ENCODE measurements at regions not wholly inside any gene's neighbourhood (a gene's known extent, or its start where the extent isn't known, plus 50 kb on each side); places are given as distances from the start of the nearest gene placed in this dataset.

GRCh38 chr1:229943988-229944743 is 122.9 kb upstream of the GALNT2 start:
- H3K4me3 ChIP-seq: no peak overlapping the region
- H3K4me1 ChIP-seq: no peaks in the 10 kb centered on the region
- no peak for DNase-seq (ENCODE audit: low spot score in 2 of 2)
- no peak for TF ChIP-seq CTCF (IDR thresholded peaks at IDR 0.05)
- TF ChIP-seq POLR2A (IDR thresholded peaks at IDR 0.05): no peak
- no peak overlapping the region for H3K27ac ChIP-seq
- H3K9me3 ChIP-seq: no peaks in the 10 kb centered on the region
- intact Hi-C loops (cut with DNase I; ENCODE audit: low total_unique reads): no loop called here
- peaks cover 0 to 4% of the 10 kb centered on the region in 2 donors for H3K27me3 ChIP-seq
- no peaks in the 10 kb centered on the region for H3K36me3 ChIP-seq

- DNase-seq (ENCODE audit: low spot score in 2 of 2): no peak
Observed at GRCh38 chr1:229945795-229946194, 121.2 kb upstream of the GALNT2 start.

GRCh38 chr1:229947968-229948367 is 119.1 kb upstream of the GALNT2 start:
- Histone ChIP-seq H3K4me1 (no peaks in the 10 kb centered on the region), H3K4me3 (no peak overlapping the region), H3K27ac (no peak overlapping the region), H3K27me3 (peaks cover 0 to 4% of the 10 kb centered on the region in 2 donors), H3K36me3 (no peaks in the 10 kb centered on the region), H3K9me3 (no peaks in the 10 kb centered on the region)
- DNase-seq (ENCODE audit: low spot score in 2 of 2): no peak
- intact Hi-C loops (cut with DNase I; ENCODE audit: low total_unique reads): loop anchor here (2.0 kb wide), 1 partner anchor 75 kb away; no protein-coding TSS in a partner anchor
- no peak for TF ChIP-seq CTCF (IDR thresholded peaks at IDR 0.05)
- no peak for TF ChIP-seq POLR2AphosphoS5 (IDR thresholded peaks at IDR 0.05)
- no peak for TF ChIP-seq POLR2A (IDR thresholded peaks at IDR 0.05)

More at GRCh38 chr1:229945795-229946194, 121.2 kb upstream of the GALNT2 start:
- Histone ChIP-seq H3K9me3 (no peaks in the 10 kb centered on the region), H3K4me1 (no peaks in the 10 kb centered on the region), H3K4me3 (no peak overlapping the region), H3K36me3 (no peaks in the 10 kb centered on the region), H3K27ac (no peak overlapping the region), H3K27me3 (peaks cover 0 to 4% of the 10 kb centered on the region in 2 donors)
- no peak for TF ChIP-seq CTCF (IDR thresholded peaks at IDR 0.05)
- TF ChIP-seq POLR2A (IDR thresholded peaks at IDR 0.05): no peak
- TF ChIP-seq POLR2AphosphoS5 (IDR thresholded peaks at IDR 0.05): no peak
- intact Hi-C loops (cut with DNase I; ENCODE audit: low total_unique reads): loop anchor here (2.0 kb wide), 1 partner anchor 77 kb away; no protein-coding TSS in a partner anchor

- no peaks in the 10 kb centered on the region for H3K9me3 ChIP-seq
- no peak overlapping the region for H3K4me3 ChIP-seq
- H3K36me3 ChIP-seq: no peaks in the 10 kb centered on the region
- intact Hi-C loops (cut with DNase I; ENCODE audit: low total_unique reads): no loop called here
- H3K27me3 ChIP-seq: peaks cover 0 to 4% of the 10 kb centered on the region in 2 donors
- H3K4me1 ChIP-seq: no peaks in the 10 kb centered on the region
- H3K27ac ChIP-seq: no peak overlapping the region
- no peak for DNase-seq (ENCODE audit: low spot score in 2 of 2)
- TF ChIP-seq POLR2A (IDR thresholded peaks at IDR 0.05) (no peak), POLR2AphosphoS5 (IDR thresholded peaks at IDR 0.05) (no peak), CTCF (IDR thresholded peaks at IDR 0.05) (no peak)
Observed at GRCh38 chr1:229948438-229948837, 118.6 kb upstream of the GALNT2 start.

- Histone ChIP-seq H3K4me1 (no peaks in the 10 kb centered on the region), H3K27ac (no peak overlapping the region), H3K36me3 (no peaks in the 10 kb centered on the region), H3K9me3 (no peaks in the 10 kb centered on the region), H3K4me3 (no peak overlapping the region), H3K27me3 (peaks cover 0 to 4% of the 10 kb centered on the region in 2 donors)
- DNase-seq (ENCODE audit: low spot score in 2 of 2): no peak
- intact Hi-C loops (cut with DNase I; ENCODE audit: low total_unique reads): no loop called here
- TF ChIP-seq CTCF (IDR thresholded peaks at IDR 0.05) (no peak), POLR2A (IDR thresholded peaks at IDR 0.05) (no peak), POLR2AphosphoS5 (IDR thresholded peaks at IDR 0.05) (no peak)
Observed at GRCh38 chr1:229949500-229949899, 117.5 kb upstream of the GALNT2 start.
